ENCODE measurements at regions not wholly inside any gene's neighbourhood (a gene's known extent, or its start where the extent isn't known, plus 50 kb on each side); places are given as distances from the start of the nearest gene placed in this dataset.

GRCh38 chr6:21985904-21986303 is 310.9 kb downstream of the PRL start:
- TF ChIP-seq EZH2phosphoT487 (IDR thresholded peaks at IDR 0.05; ENCODE audit: borderline replicate concordance, low read length) (no peak), CTCF (IDR thresholded peaks at IDR 0.05; ENCODE audit: low read depth, low read length, poor library complexity, severe bottlenecking) (no peak)

All from DOHH2 (cell line).